ENCODE measurements at regions not wholly inside any gene's neighbourhood (a gene's known extent, or its start where the extent isn't known, plus 50 kb on each side); places are given as distances from the start of the nearest gene placed in this dataset.

DNA sequence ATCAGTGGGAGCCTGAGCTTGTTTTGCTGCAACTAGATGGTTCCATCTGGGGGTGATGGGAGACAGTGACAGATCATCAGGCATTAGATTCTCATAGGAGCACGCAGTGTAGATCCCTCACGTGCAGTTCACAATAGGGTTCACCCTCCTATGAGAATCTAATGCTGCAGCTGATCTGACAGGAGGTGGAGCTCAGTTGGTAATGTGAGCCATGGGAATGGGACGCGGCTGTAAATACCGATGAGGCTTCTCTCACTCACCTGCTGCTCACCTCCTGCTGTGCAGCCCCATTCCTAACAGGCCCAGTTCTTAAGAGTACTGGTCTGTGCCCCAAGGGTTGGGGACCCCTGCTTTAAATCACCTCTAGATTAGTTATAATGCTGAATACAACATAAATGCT lies 137.5 kb upstream of the PLEKHM1 start:
- TF ChIP-seq MYC (IDR thresholded peaks at IDR 0.05; ENCODE audit: low read depth, low read length) = no peak
- no peak for TF ChIP-seq POLR2AphosphoS5 (IDR thresholded peaks at IDR 0.05; ENCODE audit: insufficient read depth, low read depth, low read length)
- TF ChIP-seq, protein P1, sequence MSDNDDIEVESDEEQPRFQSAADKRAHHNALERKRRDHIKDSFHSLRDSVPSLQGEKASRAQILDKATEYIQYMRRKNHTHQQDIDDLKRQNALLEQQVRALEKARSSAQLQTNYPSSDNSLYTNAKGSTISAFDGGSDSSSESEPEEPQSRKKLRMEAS (IDR thresholded peaks at IDR 0.05; ENCODE audit: insufficient read depth, insufficient read length) = no peak
- no peak for TF ChIP-seq POLR2A (IDR thresholded peaks at IDR 0.05; ENCODE audit: low read depth, low read length)
- TF ChIP-seq, protein P2, sequence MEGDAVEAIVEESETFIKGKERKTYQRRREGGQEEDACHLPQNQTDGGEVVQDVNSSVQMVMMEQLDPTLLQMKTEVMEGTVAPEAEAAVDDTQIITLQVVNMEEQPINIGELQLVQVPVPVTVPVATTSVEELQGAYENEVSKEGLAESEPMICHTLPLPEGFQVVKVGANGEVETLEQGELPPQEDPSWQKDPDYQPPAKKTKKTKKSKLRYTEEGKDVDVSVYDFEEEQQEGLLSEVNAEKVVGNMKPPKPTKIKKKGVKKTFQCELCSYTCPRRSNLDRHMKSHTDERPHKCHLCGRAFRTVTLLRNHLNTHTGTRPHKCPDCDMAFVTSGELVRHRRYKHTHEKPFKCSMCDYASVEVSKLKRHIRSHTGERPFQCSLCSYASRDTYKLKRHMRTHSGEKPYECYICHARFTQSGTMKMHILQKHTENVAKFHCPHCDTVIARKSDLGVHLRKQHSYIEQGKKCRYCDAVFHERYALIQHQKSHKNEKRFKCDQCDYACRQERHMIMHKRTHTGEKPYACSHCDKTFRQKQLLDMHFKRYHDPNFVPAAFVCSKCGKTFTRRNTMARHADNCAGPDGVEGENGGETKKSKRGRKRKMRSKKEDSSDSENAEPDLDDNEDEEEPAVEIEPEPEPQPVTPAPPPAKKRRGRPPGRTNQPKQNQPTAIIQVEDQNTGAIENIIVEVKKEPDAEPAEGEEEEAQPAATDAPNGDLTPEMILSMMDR (IDR thresholded peaks at IDR 0.05; ENCODE audit: extremely low read depth in 1 of 2, insufficient read depth in 1 of 2, low read depth in 1 of 2, low read length in 2 of 2) = no peak
- no peak for TF ChIP-seq FOS (IDR thresholded peaks at IDR 0.05; ENCODE audit: borderline replicate concordance, insufficient read depth, low read length)
- TF ChIP-seq EZH2 (IDR thresholded peaks at IDR 0.05; ENCODE audit: borderline replicate concordance, low read depth, low read length, severe bottlenecking) = no peak
- TF ChIP-seq JUN (IDR thresholded peaks at IDR 0.05; ENCODE audit: borderline replicate concordance, insufficient read depth, insufficient read length, low read depth) = no peak
- no peak for TF ChIP-seq GATA2 (IDR thresholded peaks at IDR 0.05; ENCODE audit: insufficient read depth, insufficient read length, low read depth, low read length)
- DNase-seq (ENCODE audit: low read depth, low spot score) = no peak
- Histone ChIP-seq H3K27me3 (ENCODE audit: control insufficient read depth in 2 of 2, insufficient read depth in 2 of 2, low read length in 2 of 2) (no peaks in the 10 kb centered on the region), H3K79me2 (ENCODE audit: control insufficient read depth, insufficient read depth, low read length) (no peaks in the 10 kb centered on the region), H3K4me2 (ENCODE audit: insufficient read depth, low read length) (no peak overlapping the region), H3K9me1 (replicated peaks; ENCODE audit: control insufficient read depth, extremely low read depth, insufficient read depth, low read length) (no peaks in the 10 kb centered on the region), H3K27ac (ENCODE audit: insufficient read depth, low read depth, low read length) (no peak overlapping the region), H3K9me3 (replicated peaks; ENCODE audit: control insufficient read depth, insufficient read depth, low read length) (no peaks in the 10 kb centered on the region), H3K9ac (replicated peaks; ENCODE audit: extremely low read depth, insufficient read depth, low read length) (no peak overlapping the region), H3K4me3 (replicated peaks in 1 of 3; ENCODE audit: insufficient read depth in 1 of 3, low read depth in 1 of 3, low read length in 3 of 3) (no peak overlapping the region), H3K36me3 (ENCODE audit: control insufficient read depth in 2 of 2, extremely low read depth in 1 of 2, insufficient read depth in 2 of 2, low read length in 2 of 2) (peaks cover 2 to 16% of the 10 kb centered on the region in 2 experiments), H2AFZ (ENCODE audit: low read depth, low read length) (no peak overlapping the region), H4K20me1 (replicated peaks; ENCODE audit: control insufficient read depth, extremely low read depth, insufficient read depth, low read length) (no peaks in the 10 kb centered on the region), H3K4me1 (ENCODE audit: control insufficient read depth, extremely low read depth, insufficient read depth, low read length) (no peaks in the 10 kb centered on the region)
- dilution Hi-C loops (cut with MboI; ENCODE audit: extremely low pct_ligation_motif_present, low sequenced_read_pairs) (no loop called here), intact Hi-C loops (cut with micrococcal nuclease) (no loop called here)
- ChIA-PET CTCF (interaction anchor here (3.4 kb wide), 1 partner anchor 12 kb away, joined by 18 read pairs; no protein-coding TSS in a partner anchor), POLR2A (no interaction called here)
- no TSS peak for BruUV-seq (replicated peaks)
- no peak for FAIRE-seq
